ENCODE measurements at regions not wholly inside any gene's neighbourhood (a gene's known extent, or its start where the extent isn't known, plus 50 kb on each side); places are given as distances from the start of the nearest gene placed in this dataset.
A peak's percentile ranks its signal among the peaks of the same experiment; 100 is the strongest.
"Not testable (repeated sequence)": the region's sequence is repeated elsewhere in the genome, so short reads cannot be mapped to it uniquely, and the experiment has no call there.

- Histone ChIP-seq H3K9me3 (replicated peaks) (no peaks in the 10 kb centered on the region), H3K4me3 (no peak overlapping the region), H3K36me3 (no peaks in the 10 kb centered on the region), H3K27ac (no peak overlapping the region), H3K27me3 (0 out of 2 replicates have a peak, but pooled peaks cover under 1% of the 10 kb centered on the region), H3K4me1 (no peaks in the 10 kb centered on the region)
- DNase-seq: peak; percentile 43 to 55
Measured at GRCh38 chr10:120794390-120794789, 56.8 kb upstream of the WDR11 start.

GRCh38 chr10:120798276-120798675, 52.9 kb upstream of the WDR11 start:
- not testable (repeated sequence) for H3K4me1 ChIP-seq; H3K9me3 ChIP-seq (replicated peaks); H3K4me3 ChIP-seq; H3K27ac ChIP-seq; DNase-seq; H3K36me3 ChIP-seq; H3K27me3 ChIP-seq

GRCh38 chr10:120799849-120800248, 51.3 kb upstream of the WDR11 start:
- H3K27me3 ChIP-seq: peaks cover 8% of the 10 kb centered on the region; the same call in 1 of the 2 replicates
- H3K27ac ChIP-seq: no peak overlapping the region
- no peaks in the 10 kb centered on the region for H3K9me3 ChIP-seq (replicated peaks)
- no peaks in the 10 kb centered on the region for H3K36me3 ChIP-seq
- no peak for DNase-seq
- H3K4me3 ChIP-seq: no peak overlapping the region
- H3K4me1 ChIP-seq: no peaks in the 10 kb centered on the region

GRCh38 chr10:120800528-120801323, 50.4 kb upstream of the WDR11 start:
- no peak overlapping the region for H3K4me3 ChIP-seq
- peaks cover 8% of the 10 kb centered on the region; the same call in 1 of the 2 replicates for H3K27me3 ChIP-seq
- DNase-seq: no peak
- H3K36me3 ChIP-seq: no peaks in the 10 kb centered on the region
- no peaks in the 10 kb centered on the region for H3K4me1 ChIP-seq
- no peaks in the 10 kb centered on the region for H3K9me3 ChIP-seq (replicated peaks)
- H3K27ac ChIP-seq: no peak overlapping the region
